Activated CD4-positive, alpha-beta T cell treated with anti-CD3 and anti-CD28 coated beads for 36 hours (primary cell): ENCODE measurements at regions not wholly inside any gene's neighbourhood (a gene's known extent, or its start where the extent isn't known, plus 50 kb on each side); places are given as distances from the start of the nearest gene placed in this dataset.
"Not testable (repeated sequence)": the region's sequence is repeated elsewhere in the genome, so short reads cannot be mapped to it uniquely, and the experiment has no call there.

Experiments used
- ATAC-seq: fragments of 200-7000 bp; cut with Tn5 transposase; one replicate; pipeline ENCODE4 v1.10.0; 2021; ENCODE audit warnings: mild to moderate bottlenecking, moderate library complexity
- CTCF ChIA-PET: fragments of 350-600 bp; sonication (Branson Sonifier 250); formaldehyde crosslinking; loops from one replicate; lab custom pipeline; 2021; ENCODE audit warnings: antibody characterized with exemption; lab: Charles Lee
- POLR2A ChIA-PET: fragments of 350-600 bp; sonication (Branson Sonifier 250); formaldehyde crosslinking; loops from one replicate; lab custom pipeline; 2021; ENCODE audit warnings: antibody characterized with exemption, inconsistent platforms; lab: Charles Lee
- DNase-seq: peaks from one replicate; pipeline ENCODE4 v3.0.0-alpha.2; 2020
- H3K27ac Mint-ChIP-seq: one replicate; pipeline ENCODE4 v1.8.0; 2021; ENCODE audit warnings: mixed read lengths
- H3K27me3 Mint-ChIP-seq: one replicate; pipeline ENCODE4 v1.8.0; 2021; ENCODE audit warnings: mixed read lengths
- H3K36me3 Mint-ChIP-seq: one replicate; pipeline ENCODE4 v1.8.0; 2021; ENCODE audit warnings: low read depth, mixed read lengths
- H3K4me1 Mint-ChIP-seq: one replicate; pipeline ENCODE4 v1.8.0; 2021; ENCODE audit warnings: mixed read lengths
- H3K4me3 Mint-ChIP-seq: one replicate; pipeline ENCODE4 v1.8.0; 2021; ENCODE audit warnings: mild to moderate bottlenecking, moderate library complexity, mixed read lengths
- H3K9me3 Mint-ChIP-seq: one replicate; pipeline ENCODE4 v1.8.0; 2021; ENCODE audit warnings: low read depth, mixed read lengths
- intact Hi-C, 2 experiments: fragments of 100-400 bp; cut with DNase I in 1 of 2; cut with micrococcal nuclease in 1 of 2; formaldehyde crosslinking; loops; one replicate each; pipeline versions ENCODE4 v1.14.2 to v1.15.1; 2022 to 2024; cut with DNase I, micrococcal nuclease

GRCh38 chr22:18356326-18356725 is 161.6 kb downstream of the GGTLC3 start:
- ATAC-seq, H3K4me1 Mint-ChIP-seq, H3K4me3 Mint-ChIP-seq, POLR2A ChIA-PET, intact Hi-C loops, H3K9me3 Mint-ChIP-seq, H3K36me3 Mint-ChIP-seq, H3K27ac Mint-ChIP-seq, CTCF ChIA-PET, H3K27me3 Mint-ChIP-seq: not testable (repeated sequence)
- peak; percentile 0 for DNase-seq
